Esophagus muscularis mucosa (tissue), 4 donors: ENCODE measurements at regions not wholly inside any gene's neighbourhood (a gene's known extent, or its start where the extent isn't known, plus 50 kb on each side); places are given as distances from the start of the nearest gene placed in this dataset.

Experiments used
- DNase-seq: peaks from one replicate; pipeline ENCODE4 v3.0.0-alpha.2; 2017; ENCODE audit errors: extremely low spot score
- H3K27ac ChIP-seq, 4 donors: fragments of 200-600 bp; sonication (generic); replicated peaks in 1 of 4; 1 replicate in 3 of 4; 2 replicates in 1 of 4; pipeline ENCODE4 v1.5.1; 2016 to 2019; ENCODE audit warnings: mild to moderate bottlenecking in 1 of 4
- H3K27me3 ChIP-seq, 4 donors: fragments of 200-600 bp; sonication (generic); one replicate each; pipeline versions ENCODE4 v1.5.1 to v1.6.0; 2016 to 2019
- H3K36me3 ChIP-seq, 4 donors: fragments of 200-600 bp; sonication (generic); one replicate each; pipeline ENCODE4 v1.5.1; 2016 to 2019
- H3K4me1 ChIP-seq, 4 donors: fragments of 200-600 bp; sonication (generic); one replicate each; pipeline ENCODE4 v1.5.1; 2016 to 2019
- H3K4me3 ChIP-seq, 4 donors: fragments of 200-600 bp; sonication (generic); 1 replicate in 2 of 4; 2 replicates in 2 of 4; pipeline ENCODE4 v1.5.1; 2016 to 2019; ENCODE audit warnings: mild to moderate bottlenecking in 4 of 4, moderate library complexity in 1 of 4
- H3K9me3 ChIP-seq, 4 donors: fragments of 200-600 bp; sonication (generic); 1 replicate in 3 of 4; 2 replicates in 1 of 4; pipeline ENCODE4 v1.5.1; 2016 to 2019
- CTCF ChIP-seq, 3 experiments: fragments of 200-600 bp in 2 of 3; fragments of 450-650 bp in 1 of 3; sonication (generic) in 2 of 3; IDR thresholded peaks; one replicate each; pipeline ENCODE4 v1.5.1; 2017 to 2019; ENCODE audit warnings: antibody characterized with exemption in 3 of 3, mild to moderate bottlenecking in 2 of 3, moderate library complexity in 1 of 3
- EP300 ChIP-seq: sonication (generic); formaldehyde crosslinking; IDR thresholded peaks from one replicate; pipeline ENCODE4 v1.6.1; 2017; ENCODE audit warnings: antibody characterized with exemption
- POLR2A ChIP-seq: fragments of 450-650 bp; IDR thresholded peaks from one replicate; pipeline ENCODE4 v1.6.1; 2017; ENCODE audit warnings: antibody characterized with exemption, moderate library complexity, mild to moderate bottlenecking, low read depth
- POLR2AphosphoS5 ChIP-seq, 2 donors: sonication (generic); formaldehyde crosslinking; IDR thresholded peaks; one replicate each; pipeline ENCODE4 v1.6.1; 2017; ENCODE audit warnings: antibody characterized with exemption in 2 of 2
- WGBS: methylation state at CpG from one replicate; pipeline ENCODE4 v1.1.5; 2018; 5-methylcytosine and 5-hydroxymethylcytosine counted together
- intact Hi-C: fragments of 100-400 bp; cut with DNase I; formaldehyde crosslinking; loops from one replicate; pipeline ENCODE4 v1.15.1; 2023

GRCh38 chr2:16141641-16141921 is 201.2 kb downstream of the MYCN start:
- WGBS: 74% methylated on average over 2 of the region's 2 CpGs
- no peak for DNase-seq
- TF ChIP-seq POLR2AphosphoS5 (IDR thresholded peaks at IDR 0.05) (no peak), CTCF (IDR thresholded peaks at IDR 0.05) (no peak), POLR2A (no peak), EP300 (no peak)
- no peaks in the 10 kb centered on the region for H3K27me3 ChIP-seq
- intact Hi-C loops: no loop called here
- H3K27ac ChIP-seq: no peak overlapping the region
- H3K4me3 ChIP-seq: no peak overlapping the region
- H3K9me3 ChIP-seq: no peaks in the 10 kb centered on the region
- H3K36me3 ChIP-seq: no peaks in the 10 kb centered on the region
- no peaks in the 10 kb centered on the region for H3K4me1 ChIP-seq

GRCh38 chr2:16140771-16141640 is 200.7 kb downstream of the MYCN start:
- Histone ChIP-seq H3K4me3 (no peak overlapping the region), H3K9me3 (no peaks in the 10 kb centered on the region), H3K36me3 (no peaks in the 10 kb centered on the region), H3K27me3 (no peaks in the 10 kb centered on the region), H3K4me1 (no peaks in the 10 kb centered on the region), H3K27ac (no peak overlapping the region)
- DNase-seq: peak; percentile 68
- WGBS: 78% methylated on average over 6 of the region's 7 CpGs
- no peak for TF ChIP-seq CTCF (IDR thresholded peaks at IDR 0.05)
- TF ChIP-seq EP300: no peak
- TF ChIP-seq POLR2AphosphoS5 (IDR thresholded peaks at IDR 0.05): no peak
- no peak for TF ChIP-seq POLR2A
- intact Hi-C loops: no loop called here

- intact Hi-C loops: no loop called here
- H3K36me3 ChIP-seq: no peaks in the 10 kb centered on the region
- 79% methylated on average over 9 of the region's 9 CpGs for WGBS
Observed at GRCh38 chr2:16139663-16140615, 199.6 kb downstream of the MYCN start.

More at GRCh38 chr2:16139663-16140615, 199.6 kb downstream of the MYCN start:
- DNase-seq: peak; percentile 14
- no peak overlapping the region for H3K4me3 ChIP-seq
- no peak overlapping the region for H3K27ac ChIP-seq
- no peaks in the 10 kb centered on the region for H3K4me1 ChIP-seq
- H3K9me3 ChIP-seq: no peaks in the 10 kb centered on the region
- TF ChIP-seq CTCF (IDR thresholded peaks at IDR 0.05) (no peak), EP300 (no peak), POLR2AphosphoS5 (IDR thresholded peaks at IDR 0.05) (no peak), POLR2A (no peak)
- no peaks in the 10 kb centered on the region for H3K27me3 ChIP-seq
